ENCODE measurements at regions not wholly inside any gene's neighbourhood (a gene's known extent, or its start where the extent isn't known, plus 50 kb on each side); places are given as distances from the start of the nearest gene placed in this dataset.

DNA sequence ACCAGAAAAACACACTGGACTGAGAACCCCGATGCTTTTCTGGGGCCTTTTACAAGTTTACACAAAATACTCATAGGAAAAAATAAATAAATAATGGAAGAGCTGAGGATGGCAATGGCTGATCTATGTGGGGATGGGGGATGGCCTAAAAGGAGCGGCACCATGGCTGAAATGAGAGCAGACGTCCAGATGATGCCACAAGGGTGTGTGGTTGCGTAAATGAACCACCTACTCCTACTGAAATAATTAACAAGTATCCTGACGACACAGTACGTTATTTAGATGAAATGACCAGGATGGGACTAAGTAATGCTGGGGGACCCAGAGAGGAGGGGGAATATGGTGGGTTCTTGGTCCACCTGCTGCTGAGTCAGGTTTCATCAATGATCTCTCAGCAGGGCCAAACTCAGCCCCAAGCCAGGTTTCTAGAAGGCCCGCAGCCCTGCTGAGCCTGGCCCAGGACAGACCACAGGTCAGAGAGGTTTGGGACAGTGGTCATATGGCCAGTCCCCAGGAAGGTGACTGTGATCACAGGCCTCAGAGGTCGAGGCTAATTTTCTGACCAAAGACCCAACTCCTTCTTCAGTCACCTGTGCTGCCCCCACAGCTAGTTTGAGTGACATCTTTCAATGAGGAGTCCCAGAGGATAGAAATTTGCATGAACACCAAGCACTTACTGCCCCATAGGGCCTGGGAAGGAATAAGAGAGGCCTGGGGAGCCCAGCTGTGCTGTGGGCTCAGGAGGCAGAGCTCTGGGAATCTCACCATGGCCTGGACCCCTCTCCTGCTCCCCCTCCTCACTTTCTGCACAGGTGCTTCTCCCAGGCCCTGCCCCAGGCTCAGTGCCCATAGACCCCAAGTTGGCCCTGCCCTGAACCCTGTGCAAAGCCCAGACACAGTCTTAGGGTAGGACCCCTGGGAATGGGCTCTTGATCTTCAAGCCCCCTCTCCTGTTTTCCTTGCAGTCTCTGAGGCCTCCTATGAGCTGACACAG, 76.3 kb upstream of the IGLL5 start:
- TF ChIP-seq CTCF (IDR thresholded peaks at IDR 0.05) (no peak), EZH2 (IDR thresholded peaks at IDR 0.05) (no peak)

Data from neural progenitor cell (in vitro differentiated cells).